Epidermal melanocyte (primary cell): ENCODE measurements at regions not wholly inside any gene's neighbourhood (a gene's known extent, or its start where the extent isn't known, plus 50 kb on each side); places are given as distances from the start of the nearest gene placed in this dataset.

ENCODE experiments used
- DNase-seq: peaks from one replicate; pipeline ENCODE4 v3.0.0; 2011; ENCODE audit warnings: low spot score; ENCODE audit not compliant: insufficient read length

DNA sequence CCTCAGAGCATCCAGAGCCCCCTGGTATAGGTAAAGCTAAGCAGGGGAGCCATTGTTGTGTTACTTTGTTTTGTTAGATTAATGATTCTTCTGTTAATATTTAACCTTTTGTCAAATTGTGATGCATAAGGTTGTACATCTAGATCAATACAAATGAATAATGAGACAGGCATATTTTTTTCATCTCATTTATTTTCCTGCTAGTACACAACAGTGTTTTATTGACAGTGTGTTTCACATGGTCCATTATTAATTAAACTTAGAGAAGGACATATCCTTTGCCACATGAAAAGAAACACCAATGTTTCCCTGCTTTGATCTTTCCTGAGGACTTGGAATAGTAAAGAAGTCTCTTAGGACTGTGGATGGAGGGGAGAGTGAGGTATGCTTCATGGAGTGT lies 543.6 kb upstream of the CFAP20DC start:
- DNase-seq: no peak

DNA sequence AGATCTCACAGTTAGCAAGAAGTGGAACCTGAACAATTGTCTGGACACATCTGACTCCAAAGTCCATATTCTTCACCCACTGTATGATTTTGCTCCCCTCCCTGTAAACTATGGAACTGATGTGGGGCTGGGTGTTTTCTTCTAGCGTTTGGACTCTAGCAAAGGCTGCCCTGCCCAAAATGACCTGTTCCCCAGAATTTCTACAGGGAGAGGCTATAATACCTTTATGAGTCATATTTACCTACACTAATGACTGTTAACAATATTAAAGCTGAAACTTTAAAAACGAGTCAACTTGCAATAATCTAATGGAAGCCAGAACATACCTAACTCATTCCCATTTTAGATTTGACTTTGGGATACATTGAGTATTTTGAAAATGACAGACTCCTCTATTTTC lies 531.2 kb upstream of the CFAP20DC start:
- no peak for DNase-seq

DNA sequence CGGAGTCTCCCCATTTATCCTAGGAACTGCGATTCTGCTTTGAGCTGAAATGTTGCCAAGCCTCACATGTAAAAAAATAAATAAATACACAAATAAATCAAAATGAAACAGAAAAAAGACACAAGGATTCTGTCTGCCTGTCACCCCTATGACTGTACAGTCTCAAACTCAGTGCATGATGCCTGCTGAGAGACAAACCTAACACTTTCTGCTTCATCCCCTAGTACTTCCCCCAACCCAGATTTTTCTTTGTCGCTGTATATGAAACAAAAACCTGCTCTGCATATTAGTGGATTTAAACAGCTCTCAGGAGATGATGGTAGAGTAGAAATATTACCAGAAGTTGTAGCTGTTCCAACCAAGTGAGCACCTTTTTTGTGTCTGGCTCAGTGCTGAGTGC lies 530.7 kb upstream of the CFAP20DC start:
- no peak for DNase-seq

DNA sequence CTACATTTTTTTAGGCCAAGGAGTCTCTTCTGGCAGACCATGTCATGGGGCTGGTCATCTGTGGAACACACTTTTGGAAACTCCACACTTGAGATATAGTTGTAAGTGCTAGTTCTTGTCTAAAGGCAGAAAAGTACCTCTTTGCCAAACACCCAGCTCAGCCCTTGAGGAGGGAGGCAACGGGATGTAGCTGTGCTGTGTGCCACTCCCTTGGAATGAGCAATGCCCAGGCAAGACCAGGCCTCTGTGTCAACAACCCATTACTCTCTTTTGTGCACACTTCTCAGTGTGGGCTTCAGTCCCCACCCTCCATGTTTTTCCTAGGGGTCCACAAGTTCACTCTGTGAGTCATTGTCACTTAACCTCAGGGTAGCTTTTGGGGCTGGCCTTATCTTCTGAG lies 528.3 kb upstream of the CFAP20DC start:
- no peak for DNase-seq

DNA sequence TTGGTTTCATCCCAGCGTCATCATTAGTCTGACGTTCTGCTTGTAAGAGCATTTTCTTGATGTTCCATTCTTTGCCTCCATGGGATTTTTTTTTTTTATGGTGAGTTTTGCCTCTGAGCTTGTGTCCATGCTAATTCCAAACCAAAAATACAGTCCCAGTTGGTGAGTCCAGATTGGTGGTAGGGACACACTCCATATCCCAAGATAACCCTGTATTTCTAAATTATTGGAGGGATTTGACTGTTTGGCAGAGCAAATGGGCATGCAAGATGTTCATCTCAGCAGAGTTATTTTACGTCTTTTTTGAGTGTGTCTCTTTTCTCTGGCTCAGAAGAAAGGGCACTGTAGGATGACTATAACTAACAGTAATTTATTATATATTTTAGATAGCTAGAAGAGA lies 526.8 kb upstream of the CFAP20DC start:
- no peak for DNase-seq

DNA sequence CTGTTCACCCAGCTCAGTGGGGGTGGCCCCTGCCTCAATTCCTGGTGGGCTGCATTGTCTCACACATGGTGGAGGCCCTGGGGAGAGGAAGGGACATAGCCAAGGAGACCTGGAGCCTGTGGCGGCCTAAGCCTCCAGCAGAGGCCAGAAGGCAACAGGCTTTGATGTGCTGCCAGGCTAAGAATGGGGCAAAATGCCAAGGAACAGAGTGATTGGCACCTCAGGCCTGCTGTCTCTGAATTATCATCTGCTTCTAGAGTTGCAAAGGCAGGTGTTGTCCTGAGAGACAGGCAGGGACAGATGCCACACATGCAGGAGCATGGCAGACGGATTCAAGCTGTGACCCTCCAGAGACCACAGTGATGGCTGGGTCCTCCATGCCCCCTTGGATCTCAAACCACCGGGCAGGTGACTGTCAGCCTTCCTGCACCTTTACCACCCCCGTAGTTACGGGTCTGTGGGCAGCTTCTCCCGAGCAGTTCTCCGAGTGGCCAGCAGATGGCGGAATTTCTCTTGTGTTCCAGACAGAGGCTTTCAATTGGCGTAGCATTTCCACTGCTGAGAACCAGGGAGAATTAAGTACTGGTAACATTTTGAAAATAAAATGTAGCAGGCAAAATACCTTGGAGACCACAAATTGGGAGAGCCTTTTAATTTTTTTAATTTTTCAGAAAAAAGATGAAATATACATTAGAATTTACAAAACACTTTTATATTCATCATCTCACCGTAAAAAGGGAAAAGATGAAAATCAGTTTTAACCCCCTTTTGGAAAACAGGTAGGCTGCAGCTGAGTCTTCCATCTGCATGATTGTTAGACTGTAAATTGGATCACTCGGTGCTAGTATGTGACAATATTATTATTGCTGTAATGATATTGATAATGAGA lies 525.5 kb upstream of the CFAP20DC start:
- peak; percentile 43 for DNase-seq

DNA sequence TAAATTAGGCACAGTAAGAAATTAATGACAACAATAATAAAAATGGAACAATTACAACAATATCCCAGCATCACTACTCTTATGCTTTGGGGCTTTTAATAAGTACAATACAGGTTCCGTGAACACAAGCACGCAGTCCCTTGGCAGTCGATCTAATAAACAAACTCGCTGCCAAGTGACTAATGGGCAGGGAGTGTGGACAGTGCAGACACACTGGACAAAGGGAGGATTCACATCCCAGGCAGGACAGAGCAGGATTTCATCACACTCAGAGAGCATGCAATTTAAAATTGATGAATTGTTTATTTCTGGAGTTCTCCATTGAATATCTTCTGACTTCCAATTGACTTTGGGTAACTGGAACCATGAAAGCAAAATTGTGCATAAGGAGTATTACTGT lies 524.1 kb upstream of the CFAP20DC start:
- DNase-seq: no peak

DNA sequence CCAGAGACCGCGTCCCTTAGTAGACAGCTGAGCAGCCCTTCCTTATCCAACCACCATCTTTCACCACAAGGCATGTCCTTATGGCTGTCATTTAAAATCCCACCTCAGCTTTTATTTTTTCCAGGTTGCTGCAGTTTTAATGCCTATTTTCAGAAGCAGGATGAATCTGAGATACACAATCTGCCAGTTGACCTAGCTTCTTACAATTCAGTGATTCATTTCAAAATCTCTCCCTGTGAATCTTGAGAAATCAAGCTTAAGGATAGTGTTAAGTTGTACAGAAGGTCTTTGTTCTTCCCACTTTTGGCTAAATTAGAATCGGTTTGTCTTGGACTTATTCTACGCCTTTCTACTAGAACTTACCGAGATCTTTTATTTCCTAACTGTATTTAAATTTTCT lies 522.3 kb upstream of the CFAP20DC start:
- no peak for DNase-seq

DNA sequence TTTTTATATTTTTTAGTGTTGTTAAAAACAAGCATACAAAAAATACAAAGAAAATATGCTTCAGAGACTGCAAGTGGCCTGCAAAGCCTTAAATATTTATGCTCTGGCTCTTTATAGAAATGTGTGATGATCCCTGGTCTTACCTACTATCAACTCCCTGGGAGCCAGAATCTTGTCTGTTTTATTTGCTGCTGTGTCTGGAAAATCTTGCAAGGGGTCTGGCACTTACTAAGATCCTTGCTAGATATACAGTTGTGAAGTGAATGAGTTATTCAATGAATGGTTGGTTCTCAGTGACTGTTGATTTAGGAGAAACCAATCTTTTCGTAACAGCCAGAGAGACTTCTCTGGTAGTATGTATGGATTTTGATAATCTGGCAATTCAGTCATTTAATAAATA lies 521.0 kb upstream of the CFAP20DC start:
- no peak for DNase-seq

DNA sequence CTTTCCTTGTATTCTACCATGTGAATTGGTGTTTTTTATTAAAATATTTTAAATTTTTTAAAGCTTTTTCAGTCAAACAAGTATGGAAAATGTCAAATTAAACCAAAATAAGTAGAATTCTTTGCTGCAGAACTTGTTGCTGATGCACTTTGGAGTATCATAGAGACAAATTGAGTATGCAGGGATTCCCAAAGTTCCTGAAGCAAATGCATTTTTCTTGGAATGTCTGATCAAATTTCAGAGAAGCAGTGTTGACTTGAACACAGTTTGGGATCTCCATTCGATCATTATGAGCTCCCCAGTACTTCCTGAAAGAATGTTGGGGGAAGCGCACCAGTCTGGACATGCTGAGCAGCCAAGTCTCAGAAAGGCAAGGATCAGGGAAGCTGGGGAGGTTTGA lies 517.8 kb upstream of the CFAP20DC start:
- DNase-seq: no peak

DNA sequence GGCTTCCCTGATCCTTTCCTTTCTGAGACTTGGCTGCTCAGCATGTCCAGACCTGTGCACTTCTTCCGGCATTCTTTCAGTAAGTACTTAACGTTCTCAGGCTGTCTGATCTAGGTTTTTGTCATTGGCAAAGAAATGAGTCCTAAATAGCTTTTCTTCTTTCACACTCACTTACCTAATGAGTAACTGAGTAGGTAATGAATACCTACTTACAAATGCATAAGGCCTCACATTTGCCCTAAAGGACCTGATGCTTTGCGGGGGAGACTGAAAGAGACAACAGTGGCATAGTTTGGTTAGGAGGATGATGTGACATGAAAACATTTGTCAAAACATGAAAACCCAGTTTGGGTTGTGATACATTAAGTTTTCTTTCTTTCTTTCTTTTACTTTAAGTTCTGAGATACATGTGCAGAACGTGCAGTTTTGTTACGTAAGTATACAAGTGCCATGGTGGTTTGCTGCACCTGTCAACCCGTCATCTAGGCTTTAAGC lies 516.7 kb upstream of the CFAP20DC start:
- no peak for DNase-seq

DNA sequence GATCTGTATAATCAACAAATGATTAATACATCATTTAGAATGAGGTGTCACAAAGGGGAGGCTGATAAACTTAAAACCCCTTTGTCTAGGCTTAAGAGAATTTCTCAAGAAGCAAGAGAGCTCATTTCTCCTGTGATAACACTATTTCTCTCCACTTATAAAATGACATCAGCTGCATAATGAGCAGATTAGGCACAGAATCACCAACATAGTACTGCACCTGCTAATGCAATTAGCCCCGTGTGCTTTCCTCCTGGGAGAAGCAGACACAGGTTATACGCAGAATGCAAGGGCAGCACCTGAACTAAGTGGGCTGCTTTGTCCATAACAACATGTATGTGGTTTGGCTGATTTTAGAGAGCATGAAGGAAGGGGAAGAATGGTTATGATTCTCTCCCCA lies 515.3 kb upstream of the CFAP20DC start:
- no peak for DNase-seq

DNA sequence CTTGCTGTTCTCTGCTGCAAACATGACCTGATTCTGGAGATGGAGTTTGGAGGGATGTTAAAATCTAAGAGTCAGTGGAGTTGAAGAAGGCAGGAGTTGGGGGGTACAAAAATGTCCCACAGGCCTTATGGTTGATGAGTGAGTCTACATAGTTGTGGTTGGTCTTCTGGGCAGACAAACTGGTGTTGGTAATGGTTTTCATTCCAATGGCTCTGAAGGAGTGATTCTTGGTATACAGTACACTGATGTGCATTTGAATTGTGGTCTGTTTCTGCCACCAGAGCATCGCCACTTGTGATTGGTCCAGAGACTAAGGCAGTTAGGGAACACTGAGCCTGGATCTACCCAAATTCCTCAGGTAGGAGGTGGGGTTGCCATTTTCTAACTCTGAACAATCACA lies 514.1 kb upstream of the CFAP20DC start:
- DNase-seq: no peak

DNA sequence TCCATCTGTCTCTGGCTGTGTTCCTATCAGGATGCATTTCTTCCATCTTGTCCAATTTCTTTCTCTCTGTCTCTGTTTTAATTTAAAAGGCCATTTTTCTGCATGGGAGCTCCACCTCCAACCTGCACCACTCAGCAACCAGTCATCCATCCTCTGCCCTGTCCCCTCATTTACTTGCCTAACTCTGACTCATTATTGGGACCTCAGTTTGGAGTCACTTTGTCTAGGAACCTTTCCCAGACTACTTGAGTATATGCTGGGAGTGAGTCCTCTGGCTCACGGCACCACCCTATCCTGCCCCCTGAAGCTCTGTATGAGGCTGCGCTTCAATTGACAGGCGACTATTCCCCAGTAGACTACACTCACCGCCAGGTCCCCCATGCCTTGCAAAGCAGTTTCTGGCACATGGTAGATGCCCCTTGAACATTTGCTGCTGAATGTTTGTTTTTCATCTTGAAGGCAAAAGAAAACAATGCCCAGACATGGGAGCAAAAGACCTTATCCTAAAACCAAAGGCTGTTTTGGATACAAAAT lies 513.3 kb upstream of the CFAP20DC start:
- DNase-seq: no peak

DNA sequence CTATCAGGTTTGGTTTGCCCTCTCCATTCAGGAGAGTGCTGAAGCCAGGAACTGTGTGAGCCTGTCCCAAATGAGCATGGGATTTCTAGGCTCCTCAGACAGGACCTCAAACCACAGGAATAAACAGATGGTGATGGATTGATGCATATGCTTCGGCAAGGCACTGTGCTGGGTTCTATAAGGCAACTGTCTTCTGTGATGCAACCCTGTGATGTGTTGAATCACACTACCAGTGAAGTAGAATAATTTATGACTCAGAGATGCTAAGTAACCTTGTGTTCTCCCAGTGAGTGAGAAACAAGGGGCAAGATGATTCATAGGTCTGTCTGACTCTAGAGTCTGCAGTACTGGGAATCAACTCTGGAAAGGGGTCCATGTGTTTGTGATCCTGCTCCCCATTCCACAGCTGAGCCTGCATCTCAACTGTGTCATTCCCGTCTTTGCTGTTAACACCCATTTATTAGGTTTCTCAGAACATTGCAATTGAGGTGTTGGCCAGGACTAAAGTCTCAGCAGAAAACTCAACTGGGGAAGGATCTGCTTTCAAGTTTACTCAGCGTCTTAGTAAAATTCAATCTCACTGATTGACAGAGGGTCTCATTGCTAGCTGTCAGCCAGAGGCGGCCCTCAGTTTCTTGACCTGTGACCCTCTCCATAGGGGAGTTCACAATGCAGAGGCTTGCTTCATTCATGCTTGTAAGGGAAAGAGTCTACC lies 510.1 kb upstream of the CFAP20DC start:
- DNase-seq: no peak

DNA sequence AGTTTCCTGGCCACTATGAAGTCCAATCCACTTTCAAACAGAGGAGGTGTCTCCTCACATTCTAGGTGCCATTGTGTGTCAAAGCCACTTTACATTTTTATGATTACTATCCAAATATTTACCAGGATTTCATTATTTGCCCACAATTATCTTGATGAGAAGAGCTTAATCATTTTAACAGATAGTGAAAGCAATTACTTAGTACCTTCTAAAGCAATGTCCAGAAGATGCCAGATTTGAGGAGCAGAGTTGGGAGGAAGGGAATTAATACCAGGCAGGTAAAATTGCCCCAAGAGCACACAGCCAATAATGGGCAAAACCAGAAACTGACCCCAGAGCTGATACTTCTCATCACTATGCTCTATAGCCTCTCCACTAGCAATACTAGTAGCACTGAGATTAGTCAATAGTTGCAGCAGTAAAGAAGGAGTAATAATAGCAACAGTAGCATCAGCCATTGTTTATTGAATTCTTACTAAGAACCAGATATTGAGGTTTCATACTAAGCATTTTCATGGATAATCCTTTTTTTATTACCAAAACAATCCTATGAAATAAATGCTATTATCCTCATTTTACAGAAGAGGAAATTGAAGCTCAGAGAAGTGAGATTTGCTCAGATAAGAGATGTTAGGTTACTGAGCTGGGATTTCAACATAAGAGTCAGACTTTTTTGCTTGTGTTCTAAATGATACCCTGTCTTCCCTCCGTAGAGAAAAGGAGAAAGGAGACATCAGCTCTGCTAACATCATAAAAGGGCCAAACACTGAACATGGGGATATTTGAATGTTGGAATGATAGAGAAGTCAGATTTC lies 509.3 kb upstream of the CFAP20DC start:
- no peak for DNase-seq

DNA sequence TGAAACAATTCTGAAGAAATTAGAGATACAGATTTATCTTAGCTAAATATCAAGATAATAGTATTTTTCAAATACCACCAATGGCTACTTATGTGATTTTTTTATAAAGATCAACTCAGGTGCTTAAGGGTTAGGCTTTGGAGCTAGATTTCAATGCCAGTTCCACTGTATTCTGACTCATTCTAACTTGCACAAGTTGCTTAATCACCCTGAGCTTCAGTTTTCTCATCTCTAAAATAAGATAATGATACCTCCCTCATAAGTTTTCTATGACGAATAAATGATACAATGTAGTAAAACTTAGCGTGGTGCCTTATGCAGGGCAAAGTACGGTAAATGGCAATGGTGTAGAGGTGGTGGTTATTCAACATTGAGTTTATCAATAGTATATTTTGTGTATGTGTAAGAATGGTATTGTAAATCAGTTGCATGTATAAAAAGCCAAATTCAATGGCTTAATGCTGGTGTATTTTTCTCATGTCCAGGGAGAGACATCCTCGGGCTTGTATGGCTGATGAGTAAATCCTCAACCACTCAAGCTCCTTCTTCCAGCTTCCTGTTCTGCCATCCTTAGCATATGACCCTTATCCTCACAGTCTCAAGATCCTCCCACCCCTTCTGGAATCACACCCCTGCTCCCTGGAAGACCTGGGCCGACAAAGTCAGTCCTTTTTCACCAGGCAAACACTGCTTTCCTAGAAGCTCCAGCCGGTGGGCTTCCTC lies 505.9 kb upstream of the CFAP20DC start:
- no peak for DNase-seq

DNA sequence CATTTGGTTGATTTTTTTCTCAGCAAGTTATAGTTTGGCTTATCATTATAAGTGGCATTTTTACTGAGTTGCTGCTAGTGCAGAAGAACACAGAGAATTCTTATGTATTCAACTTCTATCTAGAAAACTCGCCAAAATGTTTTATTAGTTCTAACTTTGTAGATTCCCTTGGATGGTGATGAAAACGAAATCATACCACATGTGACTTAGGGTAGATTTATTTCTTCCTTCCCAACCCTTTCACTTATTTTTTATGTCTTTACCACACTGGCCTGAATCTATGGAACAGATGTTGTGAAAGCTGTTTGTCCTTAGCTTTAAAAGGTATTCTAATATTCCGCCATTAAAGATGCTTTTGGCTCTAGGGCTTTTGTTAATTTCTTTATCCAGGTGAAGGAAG lies 503.3 kb upstream of the CFAP20DC start:
- DNase-seq: no peak

DNA sequence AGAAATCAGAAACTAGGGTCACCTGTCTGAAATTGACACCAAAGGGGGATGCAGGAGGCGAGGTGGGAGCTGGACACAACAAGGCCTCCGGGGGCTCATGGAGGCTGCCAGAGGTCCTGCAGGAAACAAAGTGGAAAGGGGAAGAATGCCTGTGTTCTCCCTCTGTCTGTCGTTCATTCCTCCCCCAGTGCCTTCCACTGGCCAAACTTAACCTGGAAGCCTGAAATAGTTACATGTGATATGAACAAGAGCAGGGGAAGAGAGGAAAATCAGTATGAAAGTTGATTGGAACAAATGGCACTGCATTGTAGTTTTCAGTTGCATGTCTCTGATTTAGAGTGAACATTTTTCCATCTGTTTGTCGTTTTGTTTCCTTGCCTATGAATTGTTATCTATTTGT lies 502.0 kb upstream of the CFAP20DC start:
- no peak for DNase-seq

DNA sequence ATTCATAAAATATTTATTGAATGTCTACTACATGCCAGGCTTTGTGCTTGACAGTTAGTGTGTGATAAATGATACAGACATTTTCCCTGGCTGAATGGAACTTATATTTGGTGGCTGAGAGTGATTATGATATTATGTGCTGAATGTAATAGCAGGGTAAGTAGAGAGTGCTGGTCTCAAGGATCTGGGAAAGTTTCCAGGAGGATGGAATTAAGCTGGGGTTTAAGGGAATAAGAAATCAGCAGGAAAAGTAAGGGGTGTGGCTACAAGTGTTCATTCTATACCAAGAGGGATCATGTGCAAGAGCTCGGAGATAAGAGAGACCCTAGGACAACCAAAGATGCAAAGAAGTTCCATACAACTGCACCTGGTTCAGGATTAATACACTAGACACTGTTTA lies 500.1 kb upstream of the CFAP20DC start:
- no peak for DNase-seq

DNA sequence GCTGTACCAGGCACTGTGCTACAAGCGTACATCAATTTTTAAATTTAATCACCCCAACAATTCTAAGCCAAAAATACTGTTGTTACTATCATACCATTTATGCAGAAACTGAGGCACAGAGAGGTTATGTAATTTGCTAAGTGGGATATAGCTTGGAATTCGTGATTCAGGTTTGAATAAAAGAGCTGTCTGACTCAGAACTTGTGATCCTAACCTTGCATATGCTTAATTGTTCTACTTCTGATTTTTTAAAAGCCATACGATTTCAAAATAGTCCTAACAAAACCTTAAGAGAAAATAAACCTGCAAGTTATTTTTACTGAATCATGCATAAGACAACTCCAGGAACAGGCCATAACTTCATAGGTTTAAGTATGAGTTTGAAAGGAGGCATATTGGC lies 498.0 kb upstream of the CFAP20DC start:
- DNase-seq: no peak
